ENCODE measurements at regions not wholly inside any gene's neighbourhood (a gene's known extent, or its start where the extent isn't known, plus 50 kb on each side); places are given as distances from the start of the nearest gene placed in this dataset.

- Histone ChIP-seq H3K36me3 (ENCODE audit: control insufficient read depth, insufficient read depth, low read length) (no peaks in the 10 kb centered on the region), H3K4me1 (ENCODE audit: control insufficient read depth, insufficient read depth, low read length) (peaks cover 28% of the 10 kb centered on the region), H3K4me3 (ENCODE audit: low read depth, low read length) (no peak overlapping the region), H3K27me3 (ENCODE audit: control insufficient read depth, insufficient read depth, low read length) (no peaks in the 10 kb centered on the region), H3K27ac (ENCODE audit: low read depth, low read length) (no peak overlapping the region), H3K9me3 (ENCODE audit: control insufficient read depth, insufficient read depth, low read length) (no peaks in the 10 kb centered on the region)
- peak in 2 of 6 donors; percentile 78 to 90 for DNase-seq (ENCODE audit: low read depth in 4 of 6, low spot score in 6 of 6)
- WGBS (ENCODE audit: insufficient coverage): 7% methylated on average over 7 of the region's 9 CpGs
Measured at GRCh38 chr10:101297901-101298486, 56.0 kb upstream of the BTRC start.

GRCh38 chr10:101299211-101299610 is 54.8 kb upstream of the BTRC start:
- WGBS (ENCODE audit: insufficient coverage): 74% methylated on average over 3 of the region's 6 CpGs
- H3K9me3 ChIP-seq (ENCODE audit: control insufficient read depth, insufficient read depth, low read length): no peaks in the 10 kb centered on the region
- H3K27me3 ChIP-seq (ENCODE audit: control insufficient read depth, insufficient read depth, low read length): no peaks in the 10 kb centered on the region
- peaks cover 31% of the 10 kb centered on the region for H3K4me1 ChIP-seq (ENCODE audit: control insufficient read depth, insufficient read depth, low read length)
- no peaks in the 10 kb centered on the region for H3K36me3 ChIP-seq (ENCODE audit: control insufficient read depth, insufficient read depth, low read length)
- no peak overlapping the region for H3K27ac ChIP-seq (ENCODE audit: low read depth, low read length)
- H3K4me3 ChIP-seq (ENCODE audit: low read depth, low read length): no peak overlapping the region
- no peak for DNase-seq (ENCODE audit: low read depth in 4 of 6, low spot score in 6 of 6)

- no peak overlapping the region for H3K27ac ChIP-seq (ENCODE audit: low read depth, low read length)
- no peak for DNase-seq (ENCODE audit: low read depth in 4 of 6, low spot score in 6 of 6)
- H3K9me3 ChIP-seq (ENCODE audit: control insufficient read depth, insufficient read depth, low read length): no peaks in the 10 kb centered on the region
- H3K4me3 ChIP-seq (ENCODE audit: low read depth, low read length): no peak overlapping the region
- H3K36me3 ChIP-seq (ENCODE audit: control insufficient read depth, insufficient read depth, low read length): no peaks in the 10 kb centered on the region
- WGBS (ENCODE audit: insufficient coverage): 56% methylated on average over 2 of the region's 2 CpGs
- H3K27me3 ChIP-seq (ENCODE audit: control insufficient read depth, insufficient read depth, low read length): no peaks in the 10 kb centered on the region
- peaks cover 40% of the 10 kb centered on the region for H3K4me1 ChIP-seq (ENCODE audit: control insufficient read depth, insufficient read depth, low read length)
Measured at GRCh38 chr10:101301111-101301731, 52.7 kb upstream of the BTRC start.

- no peaks in the 10 kb centered on the region for H3K27me3 ChIP-seq (ENCODE audit: control insufficient read depth, insufficient read depth, low read length)
- WGBS (ENCODE audit: insufficient coverage): 100% methylated on average over 1 of the region's 4 CpGs
- no peaks in the 10 kb centered on the region for H3K9me3 ChIP-seq (ENCODE audit: control insufficient read depth, insufficient read depth, low read length)
- no peaks in the 10 kb centered on the region for H3K36me3 ChIP-seq (ENCODE audit: control insufficient read depth, insufficient read depth, low read length)
- peaks cover 32% of the 10 kb centered on the region for H3K4me1 ChIP-seq (ENCODE audit: control insufficient read depth, insufficient read depth, low read length)
- no peak overlapping the region for H3K27ac ChIP-seq (ENCODE audit: low read depth, low read length)
- peak in 2 of 6 donors; percentile 27 to 73 for DNase-seq (ENCODE audit: low read depth in 4 of 6, low spot score in 6 of 6)
- no peak overlapping the region for H3K4me3 ChIP-seq (ENCODE audit: low read depth, low read length)
Measured at GRCh38 chr10:101303087-101303703, 50.8 kb upstream of the BTRC start.

Data from spinal cord (tissue), 9 donors.